WERI-Rb-1 (cell line): ENCODE measurements at regions not wholly inside any gene's neighbourhood (a gene's known extent, or its start where the extent isn't known, plus 50 kb on each side); places are given as distances from the start of the nearest gene placed in this dataset.

ENCODE experiments used
- DNase-seq: peaks from one replicate; pipeline ENCODE4 v3.0.0-alpha.2; 2020
- H3K27ac ChIP-seq: fragments of 250-450 bp; sonication (Bioruptor Pico); 2 replicates; pipeline ENCODE4 v1.5.1; 2020; ENCODE audit warnings: mild to moderate bottlenecking, moderate library complexity
- H3K27me3 ChIP-seq: fragments of 250-450 bp; sonication (Bioruptor Pico); 2 replicates; pipeline ENCODE4 v1.5.1; 2021; ENCODE audit warnings: mild to moderate bottlenecking, low read depth, moderate library complexity; ENCODE audit not compliant: insufficient read depth, severe bottlenecking
- H3K36me3 ChIP-seq: fragments of 250-450 bp; sonication (Bioruptor Pico); 2 replicates; pipeline ENCODE4 v1.5.1; 2020; ENCODE audit warnings: mild to moderate bottlenecking, moderate library complexity
- H3K4me3 ChIP-seq: 2 replicates; pipeline ENCODE4 v1.5.1; 2011; ENCODE audit warnings: low read depth, mild to moderate bottlenecking, control low read depth, low read length
- H3K9me3 ChIP-seq: fragments of 250-450 bp; sonication (Bioruptor Pico); 2 replicates; pipeline ENCODE4 v1.5.1; 2021; ENCODE audit warnings: mild to moderate bottlenecking, moderate library complexity; ENCODE audit not compliant: severe bottlenecking
- CTCF ChIP-seq: IDR thresholded peaks from 2 replicates; pipeline ENCODE4 v1.5.1; 2011; ENCODE audit warnings: low read depth, mild to moderate bottlenecking, control low read depth, inconsistent platforms, low read length

DNA sequence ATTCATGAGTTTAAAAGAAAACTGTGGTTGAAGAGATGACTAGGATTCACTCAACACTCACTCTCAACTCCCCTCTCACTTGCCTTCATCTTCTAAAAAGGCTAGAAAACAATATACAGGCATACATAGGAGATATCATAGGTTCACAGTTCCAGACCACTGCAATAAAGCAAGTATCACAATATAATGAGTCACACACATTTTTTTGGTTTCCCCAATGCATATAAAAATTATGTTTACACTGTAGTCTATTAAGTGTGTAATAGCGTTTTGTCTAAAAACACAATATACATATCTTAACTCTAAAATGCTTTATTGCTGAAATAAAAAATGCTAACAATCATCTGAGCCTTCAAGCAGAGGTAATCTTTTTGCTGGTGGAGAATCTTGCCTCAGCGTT lies 104.9 kb upstream of the PDE1C start:
- DNase-seq, result no peak
- H3K9me3 ChIP-seq, result no peaks in the 10 kb centered on the region
- no peak for TF ChIP-seq CTCF
- no peak overlapping the region for H3K27ac ChIP-seq
- no peaks in the 10 kb centered on the region for H3K36me3 ChIP-seq
- H3K4me3 ChIP-seq, result no peak overlapping the region
- H3K27me3 ChIP-seq, result no peaks in the 10 kb centered on the region

GRCh38 chr7:32171248-32171647 lies 101.0 kb upstream of the PDE1C start:
- no peaks in the 10 kb centered on the region for H3K9me3 ChIP-seq
- no peak for TF ChIP-seq CTCF
- no peak overlapping the region for H3K27ac ChIP-seq
- H3K27me3 ChIP-seq, result no peaks in the 10 kb centered on the region
- DNase-seq, result no peak
- H3K4me3 ChIP-seq, result no peak overlapping the region
- H3K36me3 ChIP-seq, result peaks cover 4% of the 10 kb centered on the region; the same call in 1 of the 2 replicates

- H3K36me3 ChIP-seq, result peaks cover 4% of the 10 kb centered on the region; the same call in 1 of the 2 replicates
- no peaks in the 10 kb centered on the region for H3K27me3 ChIP-seq
- H3K9me3 ChIP-seq, result no peaks in the 10 kb centered on the region
- no peak overlapping the region for H3K27ac ChIP-seq
- no peak for DNase-seq
- H3K4me3 ChIP-seq, result no peak overlapping the region
- no peak for TF ChIP-seq CTCF
Measured at GRCh38 chr7:32170838-32171237, 100.6 kb upstream of the PDE1C start.

DNA sequence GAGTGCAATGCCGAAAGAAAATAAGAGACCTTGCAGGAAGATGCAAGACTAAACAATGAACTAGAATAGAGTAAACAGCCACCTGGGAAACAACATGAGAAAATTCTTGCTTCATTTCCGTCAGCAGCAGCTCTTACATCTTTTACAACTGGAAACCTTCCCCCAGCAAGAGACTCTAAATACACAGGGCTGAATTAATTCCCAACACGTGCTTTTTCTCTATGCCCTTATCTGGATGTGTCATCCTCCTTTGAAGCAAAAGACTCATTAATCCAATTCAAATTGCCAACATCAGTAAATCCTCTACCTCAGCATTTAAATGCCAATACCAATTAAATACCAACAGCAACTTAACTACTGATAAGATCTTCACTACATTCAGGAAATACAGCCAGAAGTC lies 99.0 kb upstream of the PDE1C start:
- no peak overlapping the region for H3K4me3 ChIP-seq
- DNase-seq, result no peak
- no peak overlapping the region for H3K27ac ChIP-seq
- peaks cover 4% of the 10 kb centered on the region; the same call in 1 of the 2 replicates for H3K36me3 ChIP-seq
- no peaks in the 10 kb centered on the region for H3K9me3 ChIP-seq
- no peak for TF ChIP-seq CTCF
- no peaks in the 10 kb centered on the region for H3K27me3 ChIP-seq

DNA sequence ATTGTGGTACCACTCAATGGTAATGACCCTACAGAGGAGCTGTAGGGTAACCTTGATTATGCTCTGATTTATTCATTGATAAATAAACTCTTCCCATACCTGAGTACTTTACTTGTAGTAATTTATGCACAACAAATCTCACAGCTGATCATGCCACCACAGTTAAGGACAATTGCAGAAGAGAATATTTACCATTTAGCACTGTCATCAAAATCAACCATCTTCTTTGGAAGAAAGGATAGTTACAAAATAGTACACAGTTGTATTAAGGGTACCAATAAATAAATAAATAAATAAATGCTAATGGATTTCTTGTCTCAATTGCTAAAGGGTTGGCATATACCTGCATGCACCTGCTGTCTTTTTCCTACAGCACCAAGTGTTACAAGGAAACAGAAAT lies 97.6 kb upstream of the PDE1C start:
- Histone ChIP-seq H3K27me3 (no peaks in the 10 kb centered on the region), H3K27ac (no peak overlapping the region), H3K4me3 (no peak overlapping the region), H3K36me3 (peaks cover 4% of the 10 kb centered on the region; the same call in 1 of the 2 replicates), H3K9me3 (no peaks in the 10 kb centered on the region)
- no peak for TF ChIP-seq CTCF
- DNase-seq, result no peak

- TF ChIP-seq CTCF, result no peak
- DNase-seq, result no peak
- no peaks in the 10 kb centered on the region for H3K9me3 ChIP-seq
- H3K36me3 ChIP-seq, result peaks cover 4% of the 10 kb centered on the region; the same call in 1 of the 2 replicates
- H3K4me3 ChIP-seq, result no peak overlapping the region
- no peak overlapping the region for H3K27ac ChIP-seq
- H3K27me3 ChIP-seq, result no peaks in the 10 kb centered on the region
Measured at GRCh38 chr7:32167256-32167655, 97.0 kb upstream of the PDE1C start.
